Fibroblast of skin of left biceps (primary cell): ENCODE measurements at regions not wholly inside any gene's neighbourhood (a gene's known extent, or its start where the extent isn't known, plus 50 kb on each side); places are given as distances from the start of the nearest gene placed in this dataset.
"Not testable (repeated sequence)": the region's sequence is repeated elsewhere in the genome, so short reads cannot be mapped to it uniquely, and the experiment has no call there.

Experiments
- DNase-seq, 2 experiments: peaks; one replicate each; pipeline ENCODE4 v3.0.0-alpha.2; 2013; ENCODE audit warnings: low read depth in 2 of 2

- no peak for DNase-seq
Observed at GRCh38 chr5:4553978-4554377, 586.2 kb upstream of the ADAMTS16 start.

GRCh38 chr5:4555725-4556285 is 584.3 kb upstream of the ADAMTS16 start:
- DNase-seq = no peak

DNA sequence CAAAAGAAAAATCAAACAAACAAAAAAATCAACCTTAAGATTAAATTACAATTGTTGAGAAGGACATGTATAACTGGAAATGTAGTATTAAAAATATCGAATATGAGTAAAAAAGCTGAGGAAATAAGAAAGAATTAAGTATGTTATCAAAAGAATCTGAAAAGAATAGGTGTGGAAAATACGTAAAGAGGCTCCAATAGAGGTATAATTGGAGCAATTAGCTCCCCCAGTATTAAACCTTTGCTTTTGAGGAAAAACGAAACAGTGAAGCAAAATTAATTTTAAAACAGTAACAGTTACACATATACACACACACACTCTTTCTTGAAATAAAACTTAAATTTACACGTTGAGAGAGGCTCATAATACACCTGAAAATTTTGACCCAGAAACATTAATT is 578.7 kb upstream of the ADAMTS16 start:
- DNase-seq = no peak

DNA sequence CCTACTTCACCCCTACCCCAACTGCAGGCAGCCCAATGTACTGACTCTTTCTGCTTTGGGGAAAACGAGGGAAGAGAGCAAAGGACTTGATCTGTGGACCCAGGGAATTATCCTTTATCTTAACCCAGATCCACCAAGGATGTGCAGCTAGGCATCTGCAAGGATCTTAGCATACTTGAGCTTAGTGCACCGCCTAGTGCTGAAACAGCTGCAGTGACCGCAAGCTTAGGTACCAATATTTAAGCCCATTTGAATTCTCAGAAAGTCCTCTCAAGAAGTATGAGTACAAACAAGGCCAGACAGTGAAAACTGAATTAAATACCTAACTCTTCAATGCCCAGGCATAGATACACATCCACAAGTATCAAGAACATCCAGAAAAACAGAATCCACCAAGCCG is 576.7 kb upstream of the ADAMTS16 start:
- DNase-seq = no peak

GRCh38 chr5:4570047-4570995 is 569.8 kb upstream of the ADAMTS16 start:
- DNase-seq = no peak

DNA sequence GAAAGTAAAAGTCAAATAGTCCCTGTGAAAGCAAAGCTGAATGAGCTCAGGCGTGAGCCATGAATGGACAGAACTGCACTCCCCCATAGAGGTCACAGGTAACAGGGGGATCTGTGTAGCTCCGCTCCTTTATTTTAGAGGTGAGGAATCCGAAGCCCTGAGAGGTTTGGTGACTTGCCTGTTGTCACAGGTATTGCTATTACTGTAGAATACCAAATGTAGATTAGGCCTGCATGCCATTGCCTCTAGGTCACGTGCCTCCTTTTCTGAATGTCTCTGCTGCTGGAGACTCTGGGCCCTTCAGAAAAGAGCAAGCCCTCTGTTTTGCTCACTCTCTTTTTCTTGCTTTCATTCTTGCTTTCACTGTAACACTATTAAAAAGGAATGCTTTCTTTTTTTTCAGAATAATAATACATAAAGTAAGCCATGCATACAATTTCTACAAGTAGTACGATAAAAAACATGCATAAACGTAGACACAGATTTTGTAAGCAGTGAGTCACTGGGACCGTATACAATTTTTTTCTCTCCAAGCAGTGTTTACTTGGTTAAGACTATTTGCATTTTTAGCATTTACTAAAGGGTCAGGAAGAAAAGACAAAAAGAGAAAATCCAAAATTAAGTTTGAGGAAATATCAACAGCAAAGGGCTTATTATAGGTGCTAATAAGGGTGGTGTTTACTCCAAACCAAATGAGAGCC is 568.7 kb upstream of the ADAMTS16 start:
- no peak for DNase-seq

DNA sequence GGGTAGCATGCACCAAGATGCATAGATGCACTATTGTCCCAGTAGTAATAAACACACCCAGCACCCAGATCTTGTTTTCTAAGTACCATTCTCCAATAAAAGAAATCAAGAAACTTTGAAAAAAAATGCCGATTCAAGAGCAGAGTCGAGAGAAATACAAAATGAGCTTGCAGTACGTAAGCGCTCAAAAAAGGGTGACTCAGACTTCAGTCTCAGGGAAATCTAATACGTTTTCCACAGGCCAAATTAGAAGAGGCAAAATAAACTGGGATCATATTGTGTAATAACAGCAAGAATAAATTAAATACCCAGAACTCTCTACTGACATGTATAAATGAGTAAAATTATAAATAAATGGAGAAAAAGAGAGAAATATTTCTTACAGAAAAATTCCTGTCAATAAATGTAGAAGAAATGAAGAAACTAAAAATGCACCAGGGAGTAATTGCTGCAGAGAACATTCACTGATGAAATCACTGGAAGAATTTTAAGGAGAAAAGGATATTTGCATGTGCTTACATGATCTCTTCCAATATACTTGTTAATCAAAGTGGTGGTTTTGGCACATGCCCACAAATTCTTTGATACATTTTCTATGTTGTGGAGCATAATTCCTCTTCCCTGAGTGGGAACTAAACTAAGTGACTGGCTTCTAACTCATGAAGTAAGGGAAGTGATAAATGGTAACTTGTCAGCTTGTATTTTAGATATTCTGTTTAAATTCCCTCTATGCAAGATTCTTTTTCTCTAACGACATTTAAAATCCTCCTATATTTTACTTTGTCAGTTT is 567.6 kb upstream of the ADAMTS16 start:
- peak; percentile 91 to 93 for DNase-seq

- no peak for DNase-seq
Observed at GRCh38 chr5:4575608-4576007, 564.5 kb upstream of the ADAMTS16 start.

DNA sequence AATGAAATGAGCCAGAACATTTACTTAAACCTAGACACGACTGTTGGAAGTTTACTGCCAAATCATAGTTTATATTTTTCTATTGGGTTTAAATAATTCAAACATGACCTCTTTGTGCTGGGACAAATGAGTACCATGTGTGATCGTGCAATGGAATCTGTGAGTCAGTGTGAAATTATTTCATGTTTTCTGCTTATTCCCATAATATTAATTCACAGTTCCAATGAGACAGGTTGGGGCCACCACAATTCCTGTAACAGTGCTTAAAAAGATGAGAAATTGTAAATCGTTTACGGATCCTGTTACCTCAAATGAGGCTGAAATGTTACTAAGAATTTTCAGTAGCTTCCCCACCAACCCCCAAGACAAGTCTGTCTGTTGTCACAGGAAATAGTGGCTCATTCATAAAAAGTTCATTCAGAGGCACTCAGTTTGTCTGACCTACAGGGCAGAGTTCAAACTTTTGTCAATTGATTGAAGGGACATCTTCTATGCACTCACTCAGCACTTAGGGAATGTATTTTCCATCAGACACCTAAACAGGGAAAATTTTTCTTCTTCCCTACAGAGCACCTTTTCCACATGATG is 563.9 kb upstream of the ADAMTS16 start:
- peak; percentile 90 to 94 for DNase-seq

DNA sequence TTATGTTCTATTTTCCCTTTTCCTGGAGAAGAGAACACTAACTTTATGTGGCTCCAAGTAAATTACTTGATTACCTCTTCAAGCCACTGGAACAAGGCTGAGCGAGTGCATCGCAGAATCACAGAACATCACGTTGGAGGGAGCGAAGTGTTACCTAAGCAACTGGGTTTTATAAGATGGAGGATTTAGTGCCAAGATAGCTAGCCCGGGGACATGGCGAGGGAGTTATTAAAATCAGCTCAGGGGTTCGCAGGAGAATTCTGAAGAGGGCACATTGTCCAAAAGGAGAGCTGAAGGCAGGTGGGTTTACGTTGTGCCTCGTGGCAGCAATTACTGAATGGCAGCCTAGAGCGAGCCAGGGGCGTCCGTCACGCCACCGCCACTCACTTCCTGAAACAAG is 563.2 kb upstream of the ADAMTS16 start:
- DNase-seq = no peak

- no peak for DNase-seq
Observed at GRCh38 chr5:4579679-4580078, 560.5 kb upstream of the ADAMTS16 start.

- no peak for DNase-seq
Observed at GRCh38 chr5:4580772-4581171, 559.4 kb upstream of the ADAMTS16 start.

GRCh38 chr5:4581289-4581688 is 558.8 kb upstream of the ADAMTS16 start:
- no peak for DNase-seq

GRCh38 chr5:4584982-4585381 is 555.1 kb upstream of the ADAMTS16 start:
- peak; percentile 73 to 78 for DNase-seq

DNA sequence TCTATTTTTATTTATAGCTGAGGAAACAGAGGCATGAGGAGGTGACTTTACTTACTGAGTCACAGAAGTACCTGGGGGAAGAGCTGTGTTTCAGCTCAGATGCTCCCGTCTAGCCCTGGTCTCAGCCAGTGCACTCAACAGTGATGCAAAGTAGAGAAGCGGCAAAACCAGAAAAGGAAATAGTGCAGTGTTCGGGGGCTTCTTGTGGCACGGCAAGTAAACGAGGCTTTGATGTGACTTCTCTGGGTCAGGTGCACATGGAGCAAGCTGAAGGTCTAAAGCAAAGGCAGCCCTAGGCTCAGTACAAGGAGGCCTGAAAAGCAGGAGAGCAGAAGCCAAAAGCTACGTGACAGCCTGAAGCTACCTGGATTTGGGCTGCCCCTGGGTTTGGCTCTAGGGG is 526.7 kb upstream of the ADAMTS16 start:
- no peak for DNase-seq

DNA sequence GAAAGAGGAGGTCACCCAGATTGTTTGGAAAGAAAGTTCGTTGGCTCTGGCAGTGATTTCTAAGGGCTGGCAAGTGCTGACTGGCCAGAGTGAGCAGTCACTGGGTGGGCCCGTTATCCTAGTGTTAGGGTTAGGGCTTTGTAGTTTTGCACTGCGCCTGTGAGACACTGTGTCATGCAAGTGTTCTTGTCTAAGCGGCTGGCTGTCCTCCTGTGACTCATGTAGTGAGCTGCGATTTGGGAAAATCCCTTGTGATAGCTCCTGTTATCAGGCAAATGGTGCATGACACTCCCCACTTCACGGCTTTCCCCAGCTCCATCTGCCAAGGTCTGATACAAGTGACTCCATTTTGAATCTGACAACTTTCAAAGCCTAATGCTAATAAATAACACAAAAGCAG is 526.0 kb upstream of the ADAMTS16 start:
- no peak for DNase-seq

DNA sequence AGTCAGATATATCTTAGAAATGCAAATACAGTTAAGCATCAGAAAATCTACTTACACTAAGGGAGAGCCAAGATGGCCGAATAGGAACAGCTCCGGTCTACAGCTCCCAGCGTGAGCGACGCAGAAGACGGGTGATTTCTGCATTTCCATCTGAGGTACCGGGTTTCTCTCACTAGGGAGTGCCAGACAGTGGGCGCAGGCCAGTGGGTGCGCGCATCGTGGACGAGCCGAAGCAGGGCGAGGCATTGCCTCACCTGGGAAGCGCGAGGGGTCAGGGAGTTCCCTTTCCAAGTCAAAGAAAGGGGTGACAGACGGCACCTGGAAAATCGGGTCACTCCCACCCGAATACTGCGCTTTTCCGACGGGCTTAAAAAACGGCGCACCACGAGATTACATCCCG is 524.8 kb upstream of the ADAMTS16 start:
- not testable (repeated sequence) for DNase-seq

- DNase-seq = no peak
Observed at GRCh38 chr5:4625206-4625896, 514.8 kb upstream of the ADAMTS16 start.

- DNase-seq = no peak
Observed at GRCh38 chr5:4627131-4627530, 513.0 kb upstream of the ADAMTS16 start.

DNA sequence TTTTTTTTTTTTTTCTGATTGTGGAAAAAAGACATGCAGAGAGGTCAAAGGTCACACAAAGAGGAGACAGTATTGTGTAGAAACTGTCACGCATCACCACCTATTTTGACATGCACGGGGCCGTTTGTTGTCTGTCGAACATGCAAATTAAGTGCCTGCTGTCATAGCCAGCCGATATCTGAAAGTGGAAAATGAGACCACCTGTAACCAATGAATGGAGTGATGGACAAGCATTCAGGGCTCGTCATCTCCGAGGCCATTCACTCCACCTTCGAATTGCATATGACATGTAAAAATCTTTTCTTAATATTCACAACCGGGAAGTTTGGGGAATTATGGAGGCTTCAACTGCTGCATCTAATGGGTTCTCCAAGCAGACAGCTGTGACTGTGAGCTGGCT is 512.2 kb upstream of the ADAMTS16 start:
- no peak for DNase-seq
